ENCODE measurements at regions not wholly inside any gene's neighbourhood (a gene's known extent, or its start where the extent isn't known, plus 50 kb on each side); places are given as distances from the start of the nearest gene placed in this dataset.
A peak's percentile ranks its signal among the peaks of the same experiment; 100 is the strongest.

GRCh38 chr22:22343581-22344296 lies 99.2 kb downstream of the VPREB1 start:
- no peak overlapping the region for H3K4me3 ChIP-seq (replicated peaks; ENCODE audit: low read depth, low read length)
- DNase-seq (ENCODE audit: low read depth) = no peak
- TF ChIP-seq CTCF (IDR thresholded peaks at IDR 0.05; ENCODE audit: low read length, missing control alignments) = no peak

- TF ChIP-seq CTCF (IDR thresholded peaks at IDR 0.05; ENCODE audit: low read length, missing control alignments) = no peak
- no peak for DNase-seq (ENCODE audit: low read depth)
- no peak overlapping the region for H3K4me3 ChIP-seq (replicated peaks; ENCODE audit: low read depth, low read length)
These were observed 99.8 kb downstream of the VPREB1 start for GRCh38 chr22:22344430-22344829.

- TF ChIP-seq CTCF (IDR thresholded peaks at IDR 0.05; ENCODE audit: low read length, missing control alignments) = no peak
- DNase-seq (ENCODE audit: low read depth) = no peak
- H3K4me3 ChIP-seq (replicated peaks; ENCODE audit: low read depth, low read length) = no peak overlapping the region
These were observed 101.2 kb downstream of the VPREB1 start for GRCh38 chr22:22345781-22346180.

- H3K4me3 ChIP-seq (replicated peaks; ENCODE audit: low read depth, low read length) = no peak overlapping the region
- TF ChIP-seq CTCF (IDR thresholded peaks at IDR 0.05; ENCODE audit: low read length, missing control alignments) = no peak
- no peak for DNase-seq (ENCODE audit: low read depth)
These were observed 102.0 kb downstream of the VPREB1 start for GRCh38 chr22:22346401-22347107.

GRCh38 chr22:22348127-22348814 lies 103.7 kb downstream of the VPREB1 start:
- DNase-seq (ENCODE audit: low read depth) = no peak
- H3K4me3 ChIP-seq (replicated peaks; ENCODE audit: low read depth, low read length) = no peak overlapping the region
- TF ChIP-seq CTCF (IDR thresholded peaks at IDR 0.05; ENCODE audit: low read length, missing control alignments) = peak; percentile 27

GRCh38 chr22:22348815-22349454 lies 104.3 kb downstream of the VPREB1 start:
- H3K4me3 ChIP-seq (replicated peaks; ENCODE audit: low read depth, low read length) = no peak overlapping the region
- TF ChIP-seq CTCF (IDR thresholded peaks at IDR 0.05; ENCODE audit: low read length, missing control alignments) = no peak
- no peak for DNase-seq (ENCODE audit: low read depth)
